ENCODE measurements at regions not wholly inside any gene's neighbourhood (a gene's known extent, or its start where the extent isn't known, plus 50 kb on each side); places are given as distances from the start of the nearest gene placed in this dataset.

DNA sequence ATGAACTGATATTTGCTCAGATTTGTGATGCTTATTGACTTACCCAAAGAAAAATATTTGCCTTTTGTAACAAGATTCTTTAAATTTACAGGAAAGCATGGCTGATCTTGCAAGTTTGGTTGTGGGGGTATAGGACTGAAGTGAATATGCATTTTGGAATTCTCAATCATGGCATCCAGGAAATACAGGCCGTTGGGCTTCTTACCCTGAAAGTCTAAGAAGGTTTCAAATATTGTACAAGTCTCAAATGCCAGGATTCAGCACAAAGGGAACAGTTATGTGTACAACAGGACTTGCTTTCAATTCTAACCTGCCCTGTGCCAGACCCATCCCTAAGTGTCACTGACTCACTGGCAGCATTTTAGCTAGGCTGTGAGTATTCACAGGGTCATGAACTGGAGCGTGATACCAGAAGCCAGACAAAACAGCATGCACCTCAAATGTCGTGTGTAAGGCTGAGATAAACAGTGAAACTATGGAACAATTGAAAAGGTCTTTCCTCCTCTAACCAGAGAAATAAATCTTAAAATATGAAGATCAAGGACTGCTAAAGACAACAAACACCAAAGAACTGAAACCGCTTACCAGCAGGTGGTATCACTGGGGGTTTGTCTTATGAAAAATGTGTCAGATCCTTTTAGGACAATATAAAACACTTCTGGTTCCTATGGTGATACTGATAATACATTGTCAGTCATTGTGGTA lies 168.6 kb upstream of the RGMB start:
- H3K27me3 ChIP-seq = no peaks in the 10 kb centered on the region
- DNase-seq = no peak
- no peak overlapping the region for H3K27ac ChIP-seq
- no peak overlapping the region for H3K4me3 ChIP-seq (replicated peaks in 1 of 3)
- TF ChIP-seq, protein P1, sequence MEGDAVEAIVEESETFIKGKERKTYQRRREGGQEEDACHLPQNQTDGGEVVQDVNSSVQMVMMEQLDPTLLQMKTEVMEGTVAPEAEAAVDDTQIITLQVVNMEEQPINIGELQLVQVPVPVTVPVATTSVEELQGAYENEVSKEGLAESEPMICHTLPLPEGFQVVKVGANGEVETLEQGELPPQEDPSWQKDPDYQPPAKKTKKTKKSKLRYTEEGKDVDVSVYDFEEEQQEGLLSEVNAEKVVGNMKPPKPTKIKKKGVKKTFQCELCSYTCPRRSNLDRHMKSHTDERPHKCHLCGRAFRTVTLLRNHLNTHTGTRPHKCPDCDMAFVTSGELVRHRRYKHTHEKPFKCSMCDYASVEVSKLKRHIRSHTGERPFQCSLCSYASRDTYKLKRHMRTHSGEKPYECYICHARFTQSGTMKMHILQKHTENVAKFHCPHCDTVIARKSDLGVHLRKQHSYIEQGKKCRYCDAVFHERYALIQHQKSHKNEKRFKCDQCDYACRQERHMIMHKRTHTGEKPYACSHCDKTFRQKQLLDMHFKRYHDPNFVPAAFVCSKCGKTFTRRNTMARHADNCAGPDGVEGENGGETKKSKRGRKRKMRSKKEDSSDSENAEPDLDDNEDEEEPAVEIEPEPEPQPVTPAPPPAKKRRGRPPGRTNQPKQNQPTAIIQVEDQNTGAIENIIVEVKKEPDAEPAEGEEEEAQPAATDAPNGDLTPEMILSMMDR (IDR thresholded peaks at IDR 0.05) = no peak
- no peak for TF ChIP-seq POLR2A (IDR thresholded peaks at IDR 0.05)
- no peaks in the 10 kb centered on the region for H3K36me3 ChIP-seq
- intact Hi-C loops (cut with DNase I) = no loop called here
- no peaks in the 10 kb centered on the region for H3K9me3 ChIP-seq
- 61 to 68% methylated on average over 4 of the region's 4 CpGs for WGBS, 2 donors
- no peaks in the 10 kb centered on the region for H3K4me1 ChIP-seq

DNA sequence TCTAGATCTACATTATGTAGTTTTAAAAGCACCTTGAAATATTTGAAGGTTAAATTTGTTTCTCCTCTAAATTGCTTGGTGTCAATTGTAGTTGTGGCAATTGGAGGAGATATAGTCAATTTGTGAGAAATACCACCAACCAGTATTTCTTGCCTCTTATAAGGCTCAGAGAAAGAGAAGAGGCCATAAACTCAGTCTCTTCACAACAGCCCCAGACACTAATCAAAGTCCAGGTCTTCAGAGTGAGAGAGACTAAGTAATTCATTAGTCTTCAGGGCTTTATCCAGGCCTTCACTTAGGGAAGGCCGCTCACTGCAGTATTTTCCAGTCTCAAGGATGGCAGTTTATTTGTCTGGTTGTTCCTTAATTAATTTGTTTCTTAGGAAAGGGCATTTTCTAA lies 168.0 kb upstream of the RGMB start:
- intact Hi-C loops (cut with DNase I) = no loop called here

DNA sequence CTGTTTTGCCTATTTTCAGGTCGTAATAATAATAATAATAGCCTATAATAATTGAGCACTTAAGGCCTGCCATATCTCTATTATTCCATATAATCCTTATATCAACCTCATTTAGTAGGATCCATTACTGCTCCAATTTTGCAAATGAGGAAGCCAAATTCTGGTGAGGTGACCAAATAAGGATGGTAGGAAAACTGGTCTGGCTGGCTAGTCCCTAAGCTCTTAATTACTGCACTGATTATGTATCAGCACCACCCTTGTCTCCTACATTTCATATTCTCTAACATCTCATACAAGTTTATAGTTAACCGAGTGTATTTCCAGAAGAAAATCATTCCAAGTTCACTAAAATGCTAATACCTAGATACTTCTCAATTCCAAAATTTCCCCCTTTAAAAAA lies 166.5 kb upstream of the RGMB start:
- Histone ChIP-seq H3K27me3 (no peaks in the 10 kb centered on the region), H3K27ac (no peak overlapping the region), H3K36me3 (no peaks in the 10 kb centered on the region), H3K9me3 (no peaks in the 10 kb centered on the region), H3K4me3 (replicated peaks in 1 of 3) (no peak overlapping the region), H3K4me1 (no peaks in the 10 kb centered on the region)
- intact Hi-C loops (cut with DNase I) = no loop called here
- WGBS, 2 donors = 86 to 92% methylated on average over 2 of the region's 2 CpGs
- DNase-seq = no peak
- TF ChIP-seq POLR2A (IDR thresholded peaks at IDR 0.05) = no peak
- TF ChIP-seq, protein P1 (IDR thresholded peaks at IDR 0.05) = no peak

More for the DNA sequence above, 168.0 kb upstream of the RGMB start:
- no peak for TF ChIP-seq POLR2A (IDR thresholded peaks at IDR 0.05)
- TF ChIP-seq, protein P1 (IDR thresholded peaks at IDR 0.05) = no peak
- Histone ChIP-seq H3K27me3 (no peaks in the 10 kb centered on the region), H3K9me3 (no peaks in the 10 kb centered on the region), H3K4me3 (replicated peaks in 1 of 3) (no peak overlapping the region), H3K4me1 (no peaks in the 10 kb centered on the region), H3K27ac (no peak overlapping the region), H3K36me3 (no peaks in the 10 kb centered on the region)
- DNase-seq = no peak
- 77 to 92% methylated on average over 1 of the region's 1 CpG for WGBS, 2 donors

DNA sequence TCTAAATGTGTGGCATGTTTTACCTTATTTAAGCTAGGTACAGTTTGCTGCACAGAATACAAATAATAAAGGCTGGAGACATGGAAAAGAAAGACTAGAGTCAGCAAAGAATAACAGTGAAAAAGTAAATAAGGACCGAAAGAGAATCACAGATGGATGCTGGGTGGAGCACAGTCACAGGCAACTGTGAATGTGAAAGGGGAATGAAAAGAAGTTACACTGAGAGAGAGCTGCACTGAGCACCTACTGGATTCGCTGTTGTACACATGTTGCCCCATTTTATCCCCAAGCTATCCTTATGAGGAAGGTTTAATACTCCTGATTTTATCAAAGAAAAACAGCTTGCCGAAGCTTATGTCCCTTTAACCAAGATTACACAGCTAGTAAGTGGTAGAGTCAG lies 165.4 kb upstream of the RGMB start:
- H3K27me3 ChIP-seq = no peaks in the 10 kb centered on the region
- H3K9me3 ChIP-seq = no peaks in the 10 kb centered on the region
- no peak overlapping the region for H3K27ac ChIP-seq
- intact Hi-C loops (cut with DNase I) = no loop called here
- H3K36me3 ChIP-seq = no peaks in the 10 kb centered on the region
- WGBS, 2 donors = 67 to 69% methylated on average over 3 of the region's 3 CpGs
- no peaks in the 10 kb centered on the region for H3K4me1 ChIP-seq
- no peak for DNase-seq
- H3K4me3 ChIP-seq (replicated peaks in 1 of 3) = no peak overlapping the region
- TF ChIP-seq, protein P1 (IDR thresholded peaks at IDR 0.05) = no peak
- no peak for TF ChIP-seq POLR2A (IDR thresholded peaks at IDR 0.05)

DNA sequence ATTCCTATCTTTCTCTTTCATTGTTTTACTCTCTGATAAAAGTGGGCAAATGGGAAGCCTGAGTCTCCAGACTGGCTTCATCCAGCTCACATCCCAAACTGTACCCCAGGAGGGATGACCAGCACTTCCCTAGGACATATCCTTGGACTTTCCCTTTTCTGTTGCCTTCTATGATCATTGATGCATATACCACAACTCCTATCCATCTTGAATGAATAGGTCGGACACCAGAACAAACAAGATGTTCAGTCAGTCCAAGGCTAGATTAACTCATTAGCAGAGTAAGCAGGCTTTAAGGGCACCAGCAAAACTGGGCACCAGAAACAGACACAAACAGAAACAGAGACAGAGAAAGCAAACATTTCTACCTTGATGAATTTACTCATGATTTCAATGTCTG lies 159.1 kb upstream of the RGMB start:
- DNase-seq = no peak
- 56% methylated on average over 1 of the region's 1 CpG for WGBS, 2 donors

More for the DNA sequence above, 159.1 kb upstream of the RGMB start:
- no peak overlapping the region for H3K27ac ChIP-seq
- no peaks in the 10 kb centered on the region for H3K36me3 ChIP-seq
- intact Hi-C loops (cut with DNase I) = no loop called here
- H3K4me3 ChIP-seq (replicated peaks in 1 of 3) = no peak overlapping the region
- no peaks in the 10 kb centered on the region for H3K9me3 ChIP-seq
- TF ChIP-seq POLR2A (IDR thresholded peaks at IDR 0.05) = no peak
- TF ChIP-seq, protein P1 (IDR thresholded peaks at IDR 0.05) = no peak
- H3K27me3 ChIP-seq = no peaks in the 10 kb centered on the region
- no peaks in the 10 kb centered on the region for H3K4me1 ChIP-seq
